ENCODE measurements at regions not wholly inside any gene's neighbourhood (a gene's known extent, or its start where the extent isn't known, plus 50 kb on each side); places are given as distances from the start of the nearest gene placed in this dataset.

GRCh38 chr1:112060261-112060660, 70.8 kb upstream of the KCND3 start:
- Mint-ChIP-seq H3K36me3 (ENCODE audit: low read depth, unreplicated experiment) (peaks cover 3% of the 10 kb centered on the region), H3K4me1 (ENCODE audit: unreplicated experiment) (no peaks in the 10 kb centered on the region), H3K4me3 (ENCODE audit: unreplicated experiment) (no peak overlapping the region), H3K9me3 (ENCODE audit: unreplicated experiment) (no peaks in the 10 kb centered on the region), H3K27ac (ENCODE audit: unreplicated experiment) (no peak overlapping the region), H3K27me3 (ENCODE audit: unreplicated experiment) (peaks cover 3% of the 10 kb centered on the region)
- no peak for DNase-seq (ENCODE audit: low spot score)
- TF ChIP-seq, protein P1, sequence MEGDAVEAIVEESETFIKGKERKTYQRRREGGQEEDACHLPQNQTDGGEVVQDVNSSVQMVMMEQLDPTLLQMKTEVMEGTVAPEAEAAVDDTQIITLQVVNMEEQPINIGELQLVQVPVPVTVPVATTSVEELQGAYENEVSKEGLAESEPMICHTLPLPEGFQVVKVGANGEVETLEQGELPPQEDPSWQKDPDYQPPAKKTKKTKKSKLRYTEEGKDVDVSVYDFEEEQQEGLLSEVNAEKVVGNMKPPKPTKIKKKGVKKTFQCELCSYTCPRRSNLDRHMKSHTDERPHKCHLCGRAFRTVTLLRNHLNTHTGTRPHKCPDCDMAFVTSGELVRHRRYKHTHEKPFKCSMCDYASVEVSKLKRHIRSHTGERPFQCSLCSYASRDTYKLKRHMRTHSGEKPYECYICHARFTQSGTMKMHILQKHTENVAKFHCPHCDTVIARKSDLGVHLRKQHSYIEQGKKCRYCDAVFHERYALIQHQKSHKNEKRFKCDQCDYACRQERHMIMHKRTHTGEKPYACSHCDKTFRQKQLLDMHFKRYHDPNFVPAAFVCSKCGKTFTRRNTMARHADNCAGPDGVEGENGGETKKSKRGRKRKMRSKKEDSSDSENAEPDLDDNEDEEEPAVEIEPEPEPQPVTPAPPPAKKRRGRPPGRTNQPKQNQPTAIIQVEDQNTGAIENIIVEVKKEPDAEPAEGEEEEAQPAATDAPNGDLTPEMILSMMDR (IDR thresholded peaks at IDR 0.05; ENCODE audit: unreplicated experiment): no peak

GRCh38 chr1:112061056-112061455, 71.6 kb upstream of the KCND3 start:
- Mint-ChIP-seq H3K36me3 (ENCODE audit: low read depth, unreplicated experiment) (peaks cover 3% of the 10 kb centered on the region), H3K4me3 (ENCODE audit: unreplicated experiment) (no peak overlapping the region), H3K9me3 (ENCODE audit: unreplicated experiment) (no peaks in the 10 kb centered on the region), H3K4me1 (ENCODE audit: unreplicated experiment) (no peaks in the 10 kb centered on the region), H3K27ac (ENCODE audit: unreplicated experiment) (no peak overlapping the region), H3K27me3 (ENCODE audit: unreplicated experiment) (peaks cover 3% of the 10 kb centered on the region)
- no peak for DNase-seq (ENCODE audit: low spot score)
- TF ChIP-seq, protein P1 (IDR thresholded peaks at IDR 0.05; ENCODE audit: unreplicated experiment): no peak

- TF ChIP-seq, protein P1 (IDR thresholded peaks at IDR 0.05; ENCODE audit: unreplicated experiment): no peak
- peaks cover 3% of the 10 kb centered on the region for H3K27me3 Mint-ChIP-seq (ENCODE audit: unreplicated experiment)
- no peak overlapping the region for H3K27ac Mint-ChIP-seq (ENCODE audit: unreplicated experiment)
- H3K36me3 Mint-ChIP-seq (ENCODE audit: low read depth, unreplicated experiment): peaks cover 3% of the 10 kb centered on the region
- H3K9me3 Mint-ChIP-seq (ENCODE audit: unreplicated experiment): no peaks in the 10 kb centered on the region
- DNase-seq (ENCODE audit: low spot score): no peak
- no peak overlapping the region for H3K4me3 Mint-ChIP-seq (ENCODE audit: unreplicated experiment)
- no peaks in the 10 kb centered on the region for H3K4me1 Mint-ChIP-seq (ENCODE audit: unreplicated experiment)
Measured at GRCh38 chr1:112061901-112062320, 72.4 kb upstream of the KCND3 start.

GRCh38 chr1:112063781-112064728, 74.6 kb upstream of the KCND3 start:
- no peak for DNase-seq (ENCODE audit: low spot score)
- Mint-ChIP-seq H3K4me3 (ENCODE audit: unreplicated experiment) (no peak overlapping the region), H3K27ac (ENCODE audit: unreplicated experiment) (no peak overlapping the region)

More at GRCh38 chr1:112063781-112064728, 74.6 kb upstream of the KCND3 start:
- no peaks in the 10 kb centered on the region for H3K4me1 Mint-ChIP-seq (ENCODE audit: unreplicated experiment)
- H3K27me3 Mint-ChIP-seq (ENCODE audit: unreplicated experiment): no peaks in the 10 kb centered on the region
- TF ChIP-seq, protein P1 (IDR thresholded peaks at IDR 0.05; ENCODE audit: unreplicated experiment): no peak
- peaks cover 3% of the 10 kb centered on the region for H3K36me3 Mint-ChIP-seq (ENCODE audit: low read depth, unreplicated experiment)
- H3K9me3 Mint-ChIP-seq (ENCODE audit: unreplicated experiment): no peaks in the 10 kb centered on the region

All from endothelial cell (in vitro differentiated cells).